NCI-H226 (cell line): ENCODE measurements at regions not wholly inside any gene's neighbourhood (a gene's known extent, or its start where the extent isn't known, plus 50 kb on each side); places are given as distances from the start of the nearest gene placed in this dataset.

Experiments used
- DNase-seq: peaks from one replicate; pipeline ENCODE4 v3.0.0-alpha.2; 2015

DNA sequence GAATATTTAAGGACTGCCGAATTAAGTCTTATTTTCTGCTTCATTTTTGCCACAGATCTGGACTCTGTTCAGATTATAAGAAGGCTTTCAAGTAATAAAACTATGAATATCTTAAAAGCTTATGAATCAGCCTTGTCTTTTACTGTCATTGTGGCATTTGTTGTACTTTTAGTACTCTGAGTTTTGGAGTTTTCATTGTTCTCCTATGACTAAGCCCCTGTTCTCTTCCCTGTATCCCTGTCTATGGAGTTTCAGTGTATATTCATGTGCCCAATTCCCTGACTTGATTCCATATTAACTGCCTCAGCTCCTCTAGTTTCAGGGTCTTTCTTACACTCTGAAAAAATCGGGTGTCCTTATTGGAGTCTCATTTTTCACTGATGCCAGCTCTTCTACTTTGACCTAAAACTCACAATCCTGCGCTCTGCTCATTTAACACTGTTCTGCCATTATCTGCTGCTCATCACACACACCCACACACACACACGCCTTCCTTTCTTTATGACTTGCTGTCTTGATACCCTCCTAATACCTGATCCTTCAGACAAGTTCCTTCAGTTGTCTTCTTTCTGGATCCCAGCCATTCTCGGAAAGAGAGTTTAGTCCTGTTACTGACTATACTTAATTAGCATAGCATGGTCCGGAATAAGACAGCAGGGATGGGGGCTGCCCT is 511.8 kb downstream of the CPS1 start:
- DNase-seq = no peak

DNA sequence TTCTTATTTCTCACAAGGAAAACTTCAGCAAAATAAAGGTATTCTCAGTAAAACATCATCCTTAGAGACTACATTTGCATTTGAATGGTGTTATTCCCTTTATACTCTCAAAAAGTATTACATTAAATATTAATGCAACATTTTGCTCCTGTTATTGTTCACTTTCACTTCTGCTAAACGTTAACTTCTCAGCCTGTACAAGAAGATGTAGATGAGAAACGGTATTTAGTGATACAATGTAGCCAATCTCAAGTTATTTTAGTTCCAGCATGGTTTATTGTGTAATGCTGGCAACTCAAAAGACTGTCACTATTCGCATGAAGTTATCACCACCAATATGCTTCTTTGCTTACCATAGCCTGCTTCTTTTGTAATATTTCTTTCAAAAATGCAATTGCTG is 514.1 kb downstream of the CPS1 start:
- no peak for DNase-seq

DNA sequence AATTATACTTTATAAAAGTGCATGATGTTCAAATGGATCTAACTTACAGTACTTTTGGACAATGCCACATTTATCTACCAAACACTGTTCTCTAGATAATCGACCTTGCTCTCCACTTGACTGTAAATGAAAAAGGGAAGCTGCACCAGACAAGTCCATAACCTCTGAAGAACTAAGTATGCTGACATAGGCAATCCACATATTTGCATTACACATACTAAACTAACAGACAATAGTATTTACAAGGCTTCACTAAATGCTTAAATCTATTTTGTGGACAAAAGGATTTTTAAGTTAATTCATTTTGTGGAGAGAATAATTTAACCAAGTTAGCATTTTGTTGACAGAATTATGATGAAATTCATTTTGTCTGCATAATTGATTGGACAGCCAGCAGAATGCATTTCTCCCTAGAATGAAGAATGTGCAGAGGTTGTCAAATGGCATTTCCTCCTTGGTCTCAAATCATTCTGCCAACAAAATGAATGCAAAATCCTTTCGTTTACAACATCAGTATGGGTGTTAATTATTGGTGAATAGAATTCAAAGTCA is 520.9 kb downstream of the CPS1 start:
- no peak for DNase-seq

DNA sequence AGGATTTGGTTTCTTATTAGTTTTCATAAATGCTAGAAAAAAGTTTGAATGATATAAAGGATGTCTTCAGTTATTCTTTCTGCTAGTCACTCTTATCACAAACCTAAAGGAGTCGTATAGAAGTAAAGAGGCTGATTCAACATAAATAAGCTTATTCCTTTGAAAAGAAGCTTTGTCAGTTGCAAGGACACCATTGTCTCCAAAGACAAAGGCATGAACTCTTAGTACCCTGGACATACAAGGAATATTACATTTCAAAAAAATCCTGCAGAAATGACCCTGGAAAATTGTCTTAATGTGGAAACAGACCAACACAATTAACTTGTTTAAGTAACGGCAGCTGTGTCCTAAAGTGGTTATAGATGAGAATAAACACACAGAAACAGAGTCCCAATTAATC is 528.0 kb downstream of the CPS1 start:
- DNase-seq = no peak

DNA sequence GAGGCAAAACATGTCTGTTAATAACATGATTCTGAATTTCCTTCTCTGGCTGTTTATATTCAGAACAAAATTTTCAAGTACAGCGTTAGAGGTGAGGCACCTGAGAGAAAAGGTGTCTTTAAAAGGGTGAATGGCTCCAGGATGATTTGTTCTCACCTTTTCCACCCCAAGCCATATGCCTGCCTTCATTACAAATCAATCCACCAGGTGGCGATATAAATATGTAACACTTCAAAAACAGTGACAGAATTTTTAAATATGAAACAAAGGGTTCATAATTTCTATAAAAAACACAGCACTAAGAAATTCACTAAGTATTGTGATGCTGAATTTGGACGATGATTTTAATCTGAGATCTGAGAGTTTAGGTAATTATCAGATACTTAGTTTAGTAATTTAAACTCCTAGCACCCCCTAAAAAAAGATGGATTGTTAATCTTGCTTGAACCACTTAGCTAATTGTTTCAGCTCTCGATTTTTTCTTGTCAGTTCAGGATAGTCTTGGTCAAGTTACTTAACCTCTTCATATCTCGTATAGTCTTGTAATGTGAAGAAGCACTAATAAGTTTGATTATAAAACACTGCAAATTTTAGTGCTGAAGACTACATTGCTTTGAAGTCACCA is 528.8 kb downstream of the CPS1 start:
- DNase-seq = no peak

DNA sequence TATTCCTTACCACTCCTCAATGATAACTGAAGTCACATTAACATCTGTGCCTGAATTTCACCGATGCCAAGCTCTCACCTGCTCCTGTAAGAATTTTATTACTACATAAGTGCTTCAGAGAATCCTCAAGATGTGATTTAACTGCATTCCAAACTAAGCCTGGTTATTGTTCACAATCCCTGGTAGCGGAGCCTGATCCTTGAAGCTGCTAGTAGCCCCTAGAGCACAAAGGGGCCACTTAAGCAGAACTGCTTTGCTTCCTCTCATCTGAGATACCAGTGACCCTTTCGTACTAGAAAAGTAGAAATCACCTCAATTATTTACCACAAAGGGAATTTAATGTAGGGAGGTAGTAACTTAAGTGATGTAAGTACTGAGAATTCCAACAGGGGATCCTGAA is 529.6 kb downstream of the CPS1 start:
- no peak for DNase-seq

DNA sequence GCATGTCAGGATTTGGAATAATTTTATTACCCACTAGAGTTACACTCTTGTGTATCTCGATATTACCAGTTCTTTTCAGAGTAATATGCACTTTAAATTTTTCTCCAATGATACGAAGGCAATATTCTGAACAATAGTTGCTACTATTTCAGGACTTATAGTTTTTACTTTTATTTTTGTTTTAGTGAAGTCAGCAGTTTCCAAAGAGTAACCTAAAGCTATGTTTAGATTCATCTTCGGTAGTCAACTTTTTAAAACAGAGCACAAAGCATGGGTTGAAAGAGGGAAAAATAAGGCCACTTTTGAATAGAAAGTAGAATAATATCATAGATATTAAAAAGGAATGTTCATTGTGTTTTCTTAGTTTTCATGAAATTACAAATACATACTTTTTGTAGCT is 532.7 kb downstream of the CPS1 start:
- DNase-seq = no peak

DNA sequence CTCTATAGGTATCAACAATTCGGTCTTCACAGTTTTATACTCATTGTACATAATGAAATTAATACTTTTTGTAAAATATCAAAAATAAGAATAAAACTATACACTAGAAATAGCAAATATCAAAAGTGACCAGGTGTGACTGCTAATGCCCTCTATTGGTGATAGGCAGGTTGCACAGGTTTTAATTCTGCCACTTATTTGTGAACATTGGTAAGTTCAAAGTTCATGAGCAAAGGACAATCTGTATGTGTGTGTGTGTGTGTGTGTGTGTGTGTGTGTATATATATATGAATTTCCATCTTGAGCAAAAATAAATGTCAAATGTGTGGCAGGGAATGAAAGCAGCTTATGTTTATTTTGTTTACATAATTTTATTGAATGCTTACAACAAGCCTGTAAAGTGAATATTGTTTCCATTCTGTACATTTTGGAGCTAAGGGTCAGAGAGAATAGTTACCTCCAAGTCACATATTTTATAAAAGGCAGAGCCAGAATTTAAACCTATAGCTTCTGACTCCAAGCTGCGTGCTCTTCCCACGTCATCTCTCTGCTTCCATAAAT is 537.4 kb downstream of the CPS1 start:
- DNase-seq = no peak

DNA sequence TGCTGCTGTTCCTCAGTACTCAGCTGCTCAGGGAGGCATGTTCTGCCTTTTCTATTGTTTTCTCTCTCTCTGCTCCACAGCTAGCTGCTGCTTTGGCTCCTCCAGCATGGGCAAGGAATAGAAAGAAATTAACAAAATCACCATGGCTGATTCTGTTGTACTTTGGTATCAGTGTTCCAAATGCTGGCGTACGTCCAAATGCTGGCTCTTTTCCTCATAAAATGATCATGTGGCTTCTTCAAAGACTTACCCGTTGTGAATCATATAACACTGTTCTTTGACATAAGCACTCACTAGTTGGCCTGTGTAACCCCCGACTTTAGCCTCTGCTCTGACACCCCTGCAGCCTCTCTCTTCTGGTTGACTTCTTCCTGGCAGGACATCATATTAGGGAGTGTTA is 547.6 kb downstream of the CPS1 start:
- no peak for DNase-seq

DNA sequence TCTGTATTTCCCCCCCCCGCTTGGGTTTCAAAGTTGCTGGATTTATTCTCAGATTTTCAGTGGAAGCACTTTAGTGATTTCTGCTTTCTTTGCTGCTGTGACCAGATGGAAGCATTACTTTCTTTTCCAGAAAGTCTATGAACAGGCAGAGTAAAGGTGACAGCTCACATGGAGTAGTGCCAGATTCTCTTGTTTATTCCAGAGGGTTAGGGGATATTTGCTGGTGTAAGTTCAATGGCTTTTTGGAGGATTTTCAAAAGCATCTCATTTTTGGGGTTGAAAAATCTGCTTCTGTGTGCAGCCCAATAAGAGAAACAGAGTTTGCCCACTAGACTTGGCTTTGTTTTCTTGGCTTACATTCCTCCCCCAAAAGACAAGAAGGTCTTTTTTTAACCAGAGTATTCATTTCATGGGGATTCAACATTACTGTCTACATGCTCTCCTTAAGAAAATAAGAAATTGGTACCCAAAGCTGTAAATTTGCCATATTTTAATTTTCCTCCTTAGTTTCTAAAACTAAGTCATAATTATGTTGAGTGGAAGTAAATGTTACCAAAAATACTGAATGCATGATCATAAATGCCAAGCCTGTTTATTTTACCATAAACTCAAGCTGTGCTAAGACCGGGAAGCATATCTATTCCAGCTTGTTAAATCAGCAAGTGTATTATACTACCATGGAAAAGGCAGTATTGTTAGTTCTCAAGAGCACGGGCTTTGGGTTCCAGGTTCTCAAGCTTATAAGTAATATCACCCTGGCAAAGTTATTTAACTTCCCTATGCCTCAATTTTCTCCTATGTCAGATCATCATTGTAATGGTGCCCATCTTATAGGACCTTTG is 557.2 kb downstream of the CPS1 start:
- DNase-seq = no peak

DNA sequence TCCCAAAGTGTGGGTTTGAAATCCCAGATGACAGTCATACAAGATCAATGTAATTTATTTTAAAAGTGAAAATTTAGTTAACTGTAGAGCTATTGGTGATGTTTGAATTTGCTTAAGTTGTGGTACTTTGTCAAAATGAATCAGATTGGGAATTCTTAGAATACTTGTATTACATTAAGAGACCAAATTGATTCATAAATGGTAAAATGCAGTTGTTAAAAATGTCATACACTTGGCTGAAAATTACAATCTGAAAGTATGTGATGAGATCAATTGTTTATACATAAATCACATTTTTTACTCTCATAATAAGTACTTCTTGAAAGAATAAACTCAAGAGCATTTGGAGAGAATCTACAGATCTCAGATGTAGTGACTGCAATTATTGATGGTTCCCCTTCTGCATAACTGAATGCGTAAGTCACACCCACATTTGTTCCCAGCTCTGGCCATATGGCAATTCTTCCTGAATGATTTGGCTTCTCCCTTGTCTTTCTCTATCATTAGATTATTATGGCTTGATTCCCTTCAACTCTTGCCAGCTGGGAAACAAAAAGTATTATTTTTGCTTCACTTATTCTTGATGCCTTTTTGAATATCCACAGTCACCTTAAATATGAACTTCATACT is 558.5 kb downstream of the CPS1 start:
- DNase-seq = no peak

DNA sequence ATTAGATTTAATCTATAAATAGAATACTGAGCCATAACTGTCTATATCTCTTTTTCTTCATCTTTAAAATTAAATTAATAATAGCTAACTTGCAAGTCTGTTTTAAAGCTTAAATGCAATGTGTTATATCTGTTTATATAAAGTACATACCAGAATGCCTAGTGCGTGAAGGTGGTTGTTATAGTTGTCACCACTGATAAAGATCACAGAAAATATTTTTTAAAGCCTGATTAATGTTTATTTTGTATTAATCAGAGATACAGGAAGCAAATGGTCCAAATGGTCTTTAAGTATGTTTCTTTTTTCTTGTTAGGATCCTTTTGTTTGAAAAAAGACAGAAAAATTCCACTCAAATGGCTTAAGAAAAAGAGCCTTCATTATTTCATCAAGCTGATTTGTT is 560.6 kb downstream of the CPS1 start:
- DNase-seq = no peak

DNA sequence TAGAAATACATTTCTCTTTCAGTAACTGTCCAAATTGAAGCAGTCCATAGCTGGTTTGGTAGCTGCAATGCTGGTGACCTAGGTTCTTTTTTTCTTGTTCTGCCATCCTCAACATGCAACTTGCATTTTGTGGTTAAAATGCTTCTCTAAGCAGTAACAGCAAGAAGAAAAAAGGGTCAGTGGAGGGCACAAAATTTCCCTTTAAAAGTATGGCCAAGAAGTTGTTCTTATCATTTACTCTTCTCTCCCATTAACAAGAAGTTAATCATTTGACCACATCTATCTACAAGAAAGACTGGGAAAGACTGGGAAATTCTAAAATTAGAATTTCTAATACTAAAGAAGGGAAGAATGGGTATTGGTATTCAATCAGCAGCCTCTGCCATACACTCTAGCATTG is 569.9 kb downstream of the CPS1 start:
- no peak for DNase-seq

DNA sequence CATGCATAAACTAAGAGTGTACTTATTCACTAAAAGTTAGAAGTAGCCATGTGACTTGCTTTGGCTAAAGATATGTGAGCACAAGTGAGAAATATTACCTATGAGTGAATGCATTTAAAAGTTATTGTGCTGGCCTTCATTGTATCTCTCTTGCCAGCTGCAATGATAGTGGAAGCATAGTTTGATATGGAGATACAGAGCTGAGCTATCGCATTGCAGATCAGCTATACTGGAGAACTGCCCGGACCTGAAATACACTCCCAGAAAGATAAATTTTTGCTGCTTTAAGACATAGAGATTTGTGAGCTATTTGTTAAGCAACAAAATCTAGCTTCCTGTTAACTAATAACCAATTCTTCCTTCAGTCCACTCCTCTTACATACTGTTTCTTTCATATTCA is 571.1 kb downstream of the CPS1 start:
- DNase-seq = peak; percentile 16

DNA sequence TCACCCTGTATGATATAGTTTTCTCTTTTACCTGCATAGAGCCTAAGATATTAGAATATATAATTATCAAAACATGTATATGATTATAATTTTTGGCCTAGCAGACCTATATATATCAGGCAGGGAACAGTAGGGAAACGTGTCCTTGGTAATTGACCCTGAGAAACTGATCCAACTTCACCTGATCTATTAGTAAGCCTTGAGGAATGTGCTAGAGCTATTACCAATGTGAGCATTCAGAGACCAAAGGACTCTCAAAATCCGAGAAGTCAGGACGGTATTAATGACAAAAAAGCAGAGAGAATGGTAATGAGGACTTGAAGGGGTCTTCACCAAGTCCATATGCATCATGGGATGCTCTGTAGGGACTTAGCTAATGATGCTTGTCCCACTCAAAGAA is 571.9 kb downstream of the CPS1 start:
- no peak for DNase-seq

DNA sequence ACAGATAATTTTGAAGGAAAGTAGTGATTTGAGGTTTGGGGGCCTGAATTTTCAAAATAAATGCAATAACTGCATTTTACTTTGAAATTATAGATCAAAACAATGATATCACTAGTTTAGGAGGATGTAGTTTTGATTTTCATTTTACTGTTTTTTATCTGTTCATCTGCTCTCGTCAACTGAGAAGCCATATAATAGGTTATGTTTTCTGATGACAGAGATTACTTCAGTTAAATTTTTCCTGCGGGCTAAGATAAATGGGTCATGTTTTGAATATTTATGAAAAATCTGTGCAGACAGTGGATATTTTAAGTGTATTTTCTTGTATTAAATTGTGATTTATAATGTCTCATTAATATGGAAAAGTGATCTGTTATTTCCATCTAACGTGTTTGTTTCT is 573.4 kb downstream of the CPS1 start:
- DNase-seq = no peak

DNA sequence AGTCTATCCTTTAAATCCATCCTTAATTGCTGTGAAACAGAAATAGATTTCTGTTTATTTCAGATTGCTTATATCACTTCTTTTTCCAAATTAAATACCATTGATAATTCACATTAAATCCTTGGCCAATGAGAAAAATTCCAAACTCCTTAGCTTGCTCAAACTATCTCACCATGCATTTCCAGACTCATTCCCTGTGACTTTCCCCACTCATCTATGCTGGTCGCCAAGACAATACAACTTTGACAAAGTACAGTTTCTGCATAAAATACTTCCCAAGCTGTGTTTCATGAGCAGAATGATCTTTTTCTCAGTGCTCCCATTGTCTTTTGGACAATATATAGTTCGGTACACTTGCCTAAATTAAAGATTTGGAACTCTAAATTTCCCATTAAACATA is 575.6 kb downstream of the CPS1 start:
- DNase-seq = no peak

DNA sequence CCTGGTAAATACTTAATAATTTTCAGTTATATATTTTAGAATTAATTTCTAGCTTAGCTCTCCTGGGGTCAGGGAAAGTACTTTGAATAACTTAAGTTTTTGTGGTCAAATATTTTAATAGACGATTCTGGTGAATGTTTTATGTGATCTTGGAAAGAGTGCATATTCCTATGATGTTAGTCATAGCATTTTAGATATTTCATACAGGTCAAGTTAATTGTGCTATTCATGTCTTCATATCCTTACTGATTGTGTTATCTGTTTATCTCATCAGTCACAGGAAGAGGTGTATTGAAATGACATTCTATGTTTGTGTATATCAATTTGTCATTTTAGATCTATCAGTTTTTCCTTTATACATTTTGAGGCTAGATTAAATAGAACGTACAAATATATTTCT is 576.2 kb downstream of the CPS1 start:
- DNase-seq = peak; percentile 59

DNA sequence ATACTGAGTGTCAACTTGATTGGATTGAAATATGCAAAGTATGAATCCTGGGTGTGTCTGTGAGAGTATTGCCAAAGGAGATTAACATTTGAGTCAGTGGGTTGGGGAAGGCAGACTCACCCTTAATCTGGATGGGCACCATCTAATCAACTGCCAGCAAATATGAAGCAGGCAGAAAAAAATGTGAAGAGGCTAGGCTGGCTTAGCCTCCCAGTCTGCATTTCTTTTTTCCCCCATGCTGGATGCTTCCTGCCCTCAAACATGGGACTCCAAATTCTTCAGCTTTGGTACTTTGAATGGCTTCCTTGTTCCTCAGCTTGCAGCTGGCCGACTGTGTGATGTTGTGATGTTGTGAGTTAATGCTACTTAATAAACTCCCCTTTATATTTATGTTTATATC is 577.4 kb downstream of the CPS1 start:
- peak; percentile 76 for DNase-seq

DNA sequence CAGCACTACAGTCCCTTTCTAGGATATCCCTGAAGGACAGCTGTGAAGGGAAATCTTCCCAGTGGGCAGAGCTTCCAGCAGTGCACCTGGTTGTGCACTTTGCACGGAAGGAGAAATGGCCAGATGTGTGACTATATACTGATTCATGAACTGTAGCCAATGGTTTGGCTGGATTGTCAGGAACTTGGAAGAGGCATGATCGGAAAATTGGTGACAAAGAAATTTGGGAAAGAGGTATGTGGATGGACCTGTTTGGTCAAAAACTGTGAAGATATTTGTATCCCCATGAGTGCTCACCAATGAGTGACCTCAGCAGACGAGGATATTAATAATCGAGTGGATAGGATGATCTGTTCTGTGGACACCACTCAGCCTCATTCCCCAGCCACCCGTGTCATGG is 582.2 kb downstream of the CPS1 start:
- no peak for DNase-seq

DNA sequence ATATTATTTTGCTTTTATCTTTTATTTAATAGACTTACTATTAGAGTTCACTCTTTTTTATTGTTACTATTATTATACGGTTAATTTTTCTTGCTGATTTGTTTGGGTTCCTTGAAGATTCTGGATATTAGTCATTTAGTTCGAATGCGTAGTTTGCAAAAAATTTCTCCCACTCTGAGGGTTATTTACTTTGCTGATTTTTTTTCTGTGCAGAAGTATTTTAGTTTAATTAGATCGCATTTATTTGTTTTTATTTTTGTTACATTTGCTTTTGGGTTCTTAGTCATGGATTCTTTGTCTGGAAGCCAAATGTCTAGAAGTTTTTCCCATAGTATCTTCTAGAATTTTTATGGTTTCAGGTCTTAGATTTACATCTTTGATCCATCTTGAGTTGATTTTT is 585.2 kb downstream of the CPS1 start:
- DNase-seq = no peak

DNA sequence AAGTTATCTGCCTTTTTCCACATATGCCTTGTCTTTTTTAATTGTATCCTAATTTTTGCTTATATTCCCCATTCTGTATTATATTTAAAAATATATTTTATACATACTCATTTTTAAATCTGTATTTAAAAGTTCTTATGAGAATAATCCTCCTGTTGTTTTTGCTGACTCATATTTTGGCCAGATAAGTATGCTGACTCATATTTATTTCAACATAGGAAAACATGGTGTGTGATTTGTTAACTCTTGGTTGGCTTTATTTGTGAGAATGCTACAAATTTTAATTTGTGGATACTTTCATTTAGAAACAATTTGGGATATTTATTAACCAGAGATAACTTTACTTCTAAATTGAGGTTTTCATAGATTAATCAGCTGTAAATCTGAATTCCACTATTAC is 587.7 kb downstream of the CPS1 start:
- DNase-seq = peak; percentile 6
